ENCODE measurements at regions not wholly inside any gene's neighbourhood (a gene's known extent, or its start where the extent isn't known, plus 50 kb on each side); places are given as distances from the start of the nearest gene placed in this dataset.
A peak's percentile ranks its signal among the peaks of the same experiment; 100 is the strongest.
"Not testable (repeated sequence)": the region's sequence is repeated elsewhere in the genome, so short reads cannot be mapped to it uniquely, and the experiment has no call there.

DNA sequence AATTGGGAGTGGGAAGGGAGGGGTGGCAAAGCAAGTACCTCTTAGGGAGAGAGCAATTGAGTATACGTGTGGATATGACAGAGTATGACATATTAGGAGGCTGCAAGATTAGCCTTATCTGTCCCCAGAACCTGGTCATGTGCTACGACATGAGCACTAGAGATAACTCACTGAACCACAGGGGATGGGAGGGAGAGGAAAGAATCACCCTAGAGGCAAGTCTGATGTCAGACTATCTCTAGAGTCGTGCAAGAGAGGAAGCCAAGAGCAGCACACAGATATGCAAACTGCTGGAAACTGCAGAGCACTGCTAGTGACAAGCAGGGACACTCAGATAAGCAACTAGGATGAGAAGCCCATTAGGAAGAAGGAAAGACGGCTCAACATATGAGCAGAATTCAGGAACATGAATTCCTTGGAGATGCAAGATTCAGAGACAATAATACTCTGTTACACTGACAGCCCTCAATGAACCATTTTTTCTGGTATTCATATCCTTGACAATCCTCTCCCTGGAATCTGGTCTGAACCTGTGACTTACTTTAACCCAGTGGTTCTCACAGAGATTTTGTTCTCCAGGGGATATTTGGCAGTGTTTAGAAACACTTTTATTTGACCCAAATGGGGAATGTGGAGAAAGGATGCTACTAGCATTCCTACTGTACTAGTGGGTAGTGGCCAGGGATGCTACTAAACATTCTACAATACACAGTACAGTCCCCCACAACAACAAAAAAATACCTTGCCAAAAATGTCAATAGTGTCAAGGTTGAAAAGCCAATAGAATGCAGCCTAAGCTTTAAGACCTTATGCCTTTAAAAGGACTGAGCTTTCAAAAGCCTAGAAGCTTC, 84.0 kb upstream of the BMP2K start:
- DNase-seq = no peak

- DNase-seq = no peak
These were observed 83.4 kb upstream of the BMP2K start for GRCh38 chr4:78692822-78693170.

DNA sequence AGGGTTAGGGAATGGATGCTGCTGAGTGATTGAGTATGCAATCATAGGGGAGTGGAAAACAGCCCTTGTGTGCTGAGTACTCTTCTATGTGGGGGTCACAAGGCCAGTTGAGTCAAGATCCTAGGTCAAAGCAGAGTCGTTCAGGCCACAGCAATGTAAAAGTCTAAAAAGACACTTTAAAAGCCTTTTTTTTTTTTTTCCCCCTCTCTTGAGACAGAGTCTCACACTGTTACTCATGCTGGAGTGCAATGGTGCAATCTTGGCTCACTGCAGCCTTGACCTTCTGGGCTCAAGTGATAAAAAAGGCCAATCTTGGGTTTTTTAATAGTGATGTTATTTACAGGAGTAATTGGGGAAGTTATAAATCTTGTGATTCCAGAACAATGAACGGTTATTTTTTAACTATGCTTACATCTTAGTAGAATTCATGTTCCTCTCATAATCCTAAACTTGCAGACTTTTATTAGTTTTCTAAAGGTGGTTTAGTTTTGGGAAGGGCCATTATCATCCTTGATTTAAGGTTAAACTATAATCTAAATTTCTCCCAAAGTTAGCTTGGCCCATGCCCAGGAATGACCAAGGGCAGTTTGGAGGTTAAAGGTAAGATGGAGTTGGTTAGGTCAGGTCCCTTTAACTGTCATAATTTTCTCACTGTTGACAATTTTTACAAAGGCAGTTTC, 82.2 kb upstream of the BMP2K start:
- no peak for DNase-seq

GRCh38 chr4:78694457-78694787, 81.7 kb upstream of the BMP2K start:
- no peak for DNase-seq

GRCh38 chr4:78695910-78696309, 80.2 kb upstream of the BMP2K start:
- no peak for DNase-seq

- DNase-seq = no peak
These were observed 73.1 kb upstream of the BMP2K start for GRCh38 chr4:78703079-78703478.

DNA sequence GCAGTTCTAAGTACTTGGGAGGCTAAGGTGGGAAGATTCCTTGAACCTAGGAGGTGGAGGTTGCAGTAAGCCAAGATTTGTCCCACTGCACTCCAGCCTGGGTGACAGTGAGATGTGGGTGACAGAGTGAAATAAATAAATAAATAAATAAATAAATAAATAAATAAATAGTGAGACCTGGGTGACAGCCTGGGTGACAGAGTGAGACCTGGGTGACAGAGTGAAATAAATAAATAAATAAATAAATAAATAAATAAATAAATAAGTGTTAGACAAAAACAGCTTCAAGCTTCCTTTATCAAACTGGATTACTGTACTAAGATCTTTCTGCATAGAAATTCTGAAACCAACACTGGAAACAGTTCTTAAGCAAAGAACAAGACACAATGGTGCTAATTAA, 71.8 kb upstream of the BMP2K start:
- DNase-seq = no peak

DNA sequence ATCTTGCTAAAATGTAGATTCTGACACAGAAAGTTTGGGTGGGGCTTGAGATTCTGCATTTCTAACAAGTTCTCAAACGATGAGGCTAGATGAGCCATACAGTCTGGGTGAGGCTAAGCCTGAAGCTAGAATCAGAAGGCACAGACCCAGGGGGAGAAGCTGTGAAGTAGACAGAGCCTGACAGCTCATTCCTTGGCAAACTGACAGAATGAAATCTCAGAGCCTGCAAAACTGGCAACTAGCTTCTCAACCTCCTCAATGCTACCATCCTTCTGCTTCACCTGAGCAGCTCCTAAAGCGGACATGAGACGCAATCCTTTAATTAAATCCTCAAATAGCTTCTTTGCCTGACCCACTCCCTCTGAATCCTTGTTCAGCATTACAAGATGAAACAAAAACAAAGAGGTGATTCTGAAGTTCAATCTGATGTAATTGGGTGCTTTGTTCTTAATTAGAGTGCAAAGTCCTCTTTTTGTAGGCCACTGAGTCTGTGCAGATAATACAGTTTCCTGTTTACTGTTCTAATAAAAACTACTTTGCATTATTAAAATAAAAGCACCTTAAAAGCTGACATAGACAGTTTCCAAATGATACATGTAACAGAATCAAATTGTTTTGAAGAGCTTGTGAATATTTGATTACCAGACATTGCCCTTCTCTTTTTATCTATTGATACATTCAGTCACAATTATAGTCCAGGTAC, 71.0 kb upstream of the BMP2K start:
- DNase-seq = no peak

GRCh38 chr4:78706302-78706701, 69.8 kb upstream of the BMP2K start:
- no peak for DNase-seq

DNA sequence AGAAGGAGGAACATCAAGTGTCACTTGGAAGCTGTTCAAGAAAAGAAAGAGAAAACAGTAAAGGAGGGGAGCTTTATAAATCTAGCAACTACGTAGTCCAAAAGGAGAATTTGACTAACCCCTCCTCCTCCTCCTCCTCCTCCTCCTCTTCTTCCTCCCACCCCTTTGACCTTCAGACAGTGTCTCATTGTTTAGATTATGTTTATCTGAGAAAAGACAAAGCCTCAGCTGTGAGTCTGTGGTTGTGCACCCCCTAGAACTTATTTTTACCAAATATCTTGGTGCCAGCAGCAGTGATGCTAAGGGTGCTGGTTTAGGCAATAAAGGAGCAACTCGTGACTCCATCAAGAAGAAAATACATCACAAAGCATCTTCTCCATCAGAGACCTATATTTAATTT, 68.9 kb upstream of the BMP2K start:
- DNase-seq = no peak

DNA sequence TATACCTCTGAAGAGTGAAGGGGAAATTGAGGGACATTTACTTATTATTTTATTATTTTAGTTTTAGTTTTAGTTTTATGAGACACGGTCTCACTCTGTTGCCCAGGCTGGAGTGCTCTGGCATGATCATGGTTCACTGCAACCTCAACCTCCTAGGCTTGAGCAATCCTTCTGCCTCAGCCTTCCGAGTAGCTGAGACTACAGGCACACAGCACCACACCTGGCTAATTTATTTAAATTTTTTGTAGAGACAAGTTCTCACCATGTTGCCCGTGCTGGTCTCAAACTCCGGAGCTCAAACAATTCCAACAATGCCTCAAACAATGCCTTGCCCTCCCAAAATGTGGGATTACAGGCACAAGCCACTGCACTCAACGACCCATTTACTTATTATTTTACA, 68.4 kb upstream of the BMP2K start:
- no peak for DNase-seq

DNA sequence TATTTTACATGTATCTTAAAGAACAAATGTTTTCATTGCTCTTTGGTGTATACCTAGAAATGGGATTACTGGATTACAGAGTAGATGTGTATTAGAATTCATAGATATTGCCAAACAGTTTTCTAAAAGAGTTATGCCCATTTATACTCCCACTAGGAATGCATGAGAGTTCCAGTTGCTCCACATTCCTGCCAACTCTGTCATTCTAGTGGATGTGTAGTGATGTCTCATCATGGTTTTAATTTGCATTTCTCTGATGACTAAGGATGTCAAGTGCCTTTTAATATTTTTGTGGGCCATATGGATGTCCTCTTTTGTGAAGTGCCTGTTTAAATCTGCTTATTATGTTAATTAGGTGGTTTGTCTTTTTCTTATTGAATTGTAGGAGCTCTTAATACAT, 65.6 kb upstream of the BMP2K start:
- peak; percentile 14 to 60 for DNase-seq

GRCh38 chr4:78711676-78712075, 64.5 kb upstream of the BMP2K start:
- no peak for DNase-seq

DNA sequence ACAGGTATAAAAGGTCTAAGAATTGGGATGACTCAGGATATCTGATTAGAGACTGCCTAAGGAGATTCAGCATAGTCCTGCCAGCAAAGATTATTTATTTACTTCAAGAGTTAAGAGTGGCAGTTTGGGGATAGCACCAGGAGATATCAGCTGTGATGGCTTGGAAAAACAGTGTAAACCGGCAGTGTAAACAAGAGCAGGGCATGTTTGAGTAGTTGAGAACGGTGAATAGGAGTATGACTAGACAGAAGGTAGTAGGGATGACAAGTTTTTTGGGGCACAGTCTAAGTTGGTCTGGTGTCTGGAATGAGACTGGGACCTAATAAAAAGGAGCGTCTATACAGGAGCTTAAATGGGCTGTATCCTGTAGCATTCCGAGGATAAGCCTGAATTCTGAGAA, 61.6 kb upstream of the BMP2K start:
- DNase-seq = not testable (repeated sequence)

DNA sequence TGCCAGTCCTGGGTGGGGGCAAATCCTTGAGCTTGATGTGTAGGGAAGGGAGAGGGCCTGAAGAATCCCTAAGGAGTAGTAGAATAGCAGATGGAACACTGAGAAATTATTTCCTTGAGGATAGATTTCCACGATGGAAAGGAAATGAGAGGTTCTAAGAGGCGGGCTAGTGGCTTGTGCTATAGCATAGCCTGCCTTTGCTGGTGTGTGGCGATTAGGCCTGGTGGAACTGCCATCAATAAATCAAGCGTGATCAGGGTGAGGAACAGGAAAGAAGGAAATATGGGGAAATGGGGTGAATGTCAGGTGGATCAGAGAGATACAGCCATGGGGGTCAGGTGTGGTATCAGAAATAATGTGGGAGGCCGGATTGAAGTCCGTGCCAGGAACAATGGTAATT, 60.8 kb upstream of the BMP2K start:
- DNase-seq = not testable (repeated sequence)

- DNase-seq = not testable (repeated sequence)
These were observed 58.4 kb upstream of the BMP2K start for GRCh38 chr4:78717712-78718111.

- no peak for DNase-seq
These were observed 55.9 kb upstream of the BMP2K start for GRCh38 chr4:78720204-78720603.

DNA sequence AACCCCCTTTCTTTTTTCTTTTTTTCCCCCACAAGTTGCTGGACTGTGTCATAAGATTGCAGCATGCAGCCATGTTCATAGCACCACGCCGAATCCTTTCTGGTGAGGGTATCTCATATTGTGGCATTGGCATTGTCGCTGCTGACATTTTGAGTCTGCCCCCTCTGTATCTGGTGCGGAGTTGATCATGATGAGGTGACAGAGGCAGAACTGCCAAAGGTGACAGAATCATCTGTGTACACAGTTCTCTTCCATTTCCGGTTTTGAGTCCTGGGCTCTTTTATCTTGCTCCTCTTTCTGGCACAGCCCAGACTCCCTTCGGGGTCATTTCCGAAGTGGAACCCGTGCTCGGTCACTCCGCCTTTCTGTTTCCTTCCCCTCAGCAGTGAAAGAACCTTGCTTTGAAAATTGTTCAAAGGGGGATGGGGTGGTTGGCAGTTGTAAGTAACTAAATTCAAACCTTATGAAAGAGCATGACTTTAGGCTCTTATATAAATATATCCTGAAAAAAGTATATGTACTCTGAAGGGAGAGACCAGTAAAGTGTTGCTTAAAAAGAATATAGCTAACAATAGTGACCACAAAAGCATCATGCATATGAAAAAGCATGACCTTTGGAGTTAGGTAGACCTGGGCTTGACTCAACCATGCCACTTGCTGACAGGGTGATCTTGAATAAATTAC, 55.0 kb upstream of the BMP2K start:
- DNase-seq = no peak

DNA sequence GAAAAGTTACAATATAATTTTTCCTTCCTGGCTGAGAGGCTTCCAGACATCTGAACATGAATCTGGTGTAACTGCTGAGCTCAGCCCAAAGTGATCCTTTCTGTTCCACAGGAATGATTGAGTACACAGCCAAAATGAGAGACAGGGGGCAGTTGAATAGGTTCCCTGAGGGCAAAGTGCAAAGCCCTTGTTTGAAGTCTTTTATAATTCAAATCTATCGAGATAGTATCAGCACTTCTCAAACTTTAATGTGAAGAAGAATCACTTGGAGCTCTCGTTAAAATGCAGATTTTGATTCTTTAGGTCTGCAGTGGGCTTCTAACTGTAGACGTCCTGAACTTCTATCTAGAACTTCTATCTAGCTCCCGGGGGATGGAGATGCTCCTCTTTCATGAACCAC, 54.4 kb upstream of the BMP2K start:
- no peak for DNase-seq

DNA sequence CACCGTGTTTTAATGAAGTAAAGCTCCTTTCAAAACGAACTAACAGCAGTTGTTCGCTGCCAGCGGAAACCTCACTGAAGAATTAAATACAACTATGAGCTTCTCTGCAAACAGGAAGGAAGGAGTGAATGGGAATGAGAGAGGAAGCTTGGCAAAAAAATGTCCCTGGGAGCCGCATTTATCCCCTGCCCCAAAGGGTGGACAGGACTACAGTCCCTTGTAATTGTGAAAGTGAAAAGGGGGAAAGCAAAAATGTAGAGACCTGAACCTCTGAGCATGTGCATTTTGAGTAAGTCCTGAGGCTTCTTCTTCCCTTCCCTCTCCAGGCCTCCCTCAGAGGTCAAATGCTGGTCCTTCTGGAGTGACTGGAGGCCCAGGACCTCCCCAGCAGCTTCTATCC, 53.8 kb upstream of the BMP2K start:
- no peak for DNase-seq

DNA sequence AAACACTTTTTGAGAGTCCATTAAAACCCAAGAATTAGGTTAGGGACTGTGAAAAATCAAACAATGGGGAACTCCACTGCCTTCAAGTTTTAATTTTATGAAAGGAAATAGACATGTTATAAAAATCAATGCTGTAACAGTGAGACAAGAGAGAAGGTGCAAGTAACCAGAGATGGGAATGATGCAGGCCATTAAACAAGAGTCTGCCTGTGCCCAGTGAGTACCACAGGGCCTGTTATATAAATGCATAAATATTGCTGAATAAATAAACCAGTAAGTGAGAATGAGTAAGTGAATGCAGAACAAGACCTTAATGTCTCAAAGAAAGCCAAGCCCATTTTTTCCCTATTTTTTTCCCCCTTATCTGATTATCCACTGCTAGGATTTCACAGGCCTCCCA, 53.3 kb upstream of the BMP2K start:
- DNase-seq = no peak
